Mesenchymal stem cell (in vitro differentiated cells and primary cell): ENCODE measurements at regions not wholly inside any gene's neighbourhood (a gene's known extent, or its start where the extent isn't known, plus 50 kb on each side); places are given as distances from the start of the nearest gene placed in this dataset.

ENCODE experiments used
- DNase-seq: peaks from one replicate; pipeline ENCODE4 v3.0.0-alpha.2; 2013
- H2AFZ ChIP-seq: one replicate; pipeline ENCODE4 v1.6.1; 2013; ENCODE audit warnings: low read depth, mild to moderate bottlenecking, control low read depth, inconsistent platforms, low read length, moderate library complexity
- H2AK5ac ChIP-seq: 2 replicates; pipeline ENCODE4 v1.6.1; 2013; ENCODE audit warnings: low read length, moderate library complexity, mild to moderate bottlenecking, inconsistent platforms; ENCODE audit not compliant: severe bottlenecking
- H2BK120ac ChIP-seq: one replicate; pipeline ENCODE4 v1.6.1; 2013; ENCODE audit warnings: low read depth, mild to moderate bottlenecking, inconsistent platforms, low read length, moderate library complexity
- H2BK12ac ChIP-seq, 2 experiments: one replicate each; pipeline ENCODE4 v1.6.1; 2013; ENCODE audit warnings: inconsistent platforms in 2 of 2, low read length in 2 of 2, mild to moderate bottlenecking in 2 of 2, moderate library complexity in 2 of 2, control low read depth in 1 of 2
- H2BK15ac ChIP-seq: one replicate; pipeline ENCODE4 v1.6.1; 2013; ENCODE audit warnings: mild to moderate bottlenecking, low read depth, inconsistent platforms; ENCODE audit not compliant: poor library complexity, severe bottlenecking
- H2BK5ac ChIP-seq: 2 replicates; pipeline ENCODE4 v1.6.1; 2013; ENCODE audit warnings: low read depth, mild to moderate bottlenecking, low read length, control low read depth, inconsistent platforms; ENCODE audit not compliant: poor library complexity, severe bottlenecking
- H3K14ac ChIP-seq, 2 experiments: one replicate each; pipeline ENCODE4 v1.6.1; 2013; ENCODE audit warnings: inconsistent platforms in 2 of 2, low read length in 2 of 2, control low read depth in 1 of 2, mild to moderate bottlenecking in 1 of 2, moderate library complexity in 1 of 2
- H3K18ac ChIP-seq, 2 experiments: one replicate each; pipeline ENCODE4 v1.6.1; 2013; ENCODE audit warnings: inconsistent platforms in 2 of 2, low read length in 2 of 2, control low read depth in 1 of 2, low read depth in 1 of 2, mild to moderate bottlenecking in 1 of 2
- H3K23ac ChIP-seq, 2 experiments: one replicate each; pipeline ENCODE4 v1.6.1; 2013; ENCODE audit warnings: inconsistent platforms in 2 of 2, low read length in 2 of 2, mild to moderate bottlenecking in 2 of 2, moderate library complexity in 2 of 2, control low read depth in 1 of 2
- H3K27ac ChIP-seq: 2 replicates; pipeline ENCODE4 v1.5.1; 2013; ENCODE audit warnings: mild to moderate bottlenecking, moderate library complexity, low read length, control low read depth, inconsistent platforms; ENCODE audit not compliant: poor library complexity, severe bottlenecking
- H3K27me3 ChIP-seq, 2 experiments: 2 replicates each; pipeline versions ENCODE4 v1.6.1 to v1.7.0; 2013; ENCODE audit warnings: low read length in 2 of 2, mild to moderate bottlenecking in 2 of 2, moderate library complexity in 2 of 2, control low read depth in 1 of 2, inconsistent platforms in 1 of 2; ENCODE audit not compliant: control insufficient read depth in 1 of 2, insufficient read depth in 1 of 2
- H3K36me3 ChIP-seq, 2 experiments: 2 replicates each; pipeline versions ENCODE4 v1.6.1 to v1.7.0; 2013; ENCODE audit warnings: low read length in 2 of 2, control low read depth in 1 of 2, inconsistent platforms in 1 of 2, low read depth in 1 of 2, mild to moderate bottlenecking in 1 of 2; ENCODE audit not compliant: insufficient read depth in 2 of 2, control insufficient read depth in 1 of 2
- H3K4ac ChIP-seq, 2 experiments: one replicate each; pipeline ENCODE4 v1.6.1; 2013; ENCODE audit warnings: inconsistent platforms in 2 of 2, low read length in 2 of 2, mild to moderate bottlenecking in 2 of 2, moderate library complexity in 2 of 2, control low read depth in 1 of 2, low read depth in 1 of 2
- H3K4me1 ChIP-seq: 2 replicates; pipeline ENCODE4 v1.6.1; 2013; ENCODE audit warnings: low read depth, low read length, control low read depth; ENCODE audit not compliant: control insufficient read depth, insufficient read depth
- H3K4me2 ChIP-seq: 2 replicates; pipeline ENCODE4 v1.6.1; 2013; ENCODE audit warnings: low read length, mild to moderate bottlenecking, inconsistent platforms; ENCODE audit not compliant: poor library complexity, severe bottlenecking
- H3K4me3 ChIP-seq, 2 experiments: 2 replicates each; pipeline versions ENCODE4 v1.5.1 to v1.7.0; 2013; ENCODE audit warnings: low read length in 2 of 2, mild to moderate bottlenecking in 2 of 2, control low read depth in 1 of 2, low read depth in 1 of 2; ENCODE audit not compliant: insufficient read depth in 1 of 2
- H3K79me1 ChIP-seq: replicated peaks from 2 replicates; pipeline ENCODE4 v1.6.1; 2013; ENCODE audit warnings: mild to moderate bottlenecking, control low read depth, low read length, inconsistent platforms; ENCODE audit not compliant: poor library complexity, severe bottlenecking
- H3K9ac ChIP-seq: 2 replicates; pipeline ENCODE4 v1.7.0; 2013; ENCODE audit warnings: mild to moderate bottlenecking, low read length, moderate library complexity
- H3K9me3 ChIP-seq: 2 replicates; pipeline ENCODE4 v1.7.0; 2013; ENCODE audit warnings: mild to moderate bottlenecking, low read length; ENCODE audit not compliant: control insufficient read depth
- H4K8ac ChIP-seq: one replicate; pipeline ENCODE4 v1.6.1; 2013; ENCODE audit warnings: inconsistent platforms, mild to moderate bottlenecking, low read length, moderate library complexity
- H4K91ac ChIP-seq: one replicate; pipeline ENCODE4 v1.6.1; 2013; ENCODE audit warnings: mild to moderate bottlenecking, low read length, inconsistent platforms
- WGBS: methylation state at CpG from one replicate; pipeline ENCODE4 v1.1.7; 2013; ENCODE audit warnings: mixed read lengths; 5-methylcytosine and 5-hydroxymethylcytosine counted together

DNA sequence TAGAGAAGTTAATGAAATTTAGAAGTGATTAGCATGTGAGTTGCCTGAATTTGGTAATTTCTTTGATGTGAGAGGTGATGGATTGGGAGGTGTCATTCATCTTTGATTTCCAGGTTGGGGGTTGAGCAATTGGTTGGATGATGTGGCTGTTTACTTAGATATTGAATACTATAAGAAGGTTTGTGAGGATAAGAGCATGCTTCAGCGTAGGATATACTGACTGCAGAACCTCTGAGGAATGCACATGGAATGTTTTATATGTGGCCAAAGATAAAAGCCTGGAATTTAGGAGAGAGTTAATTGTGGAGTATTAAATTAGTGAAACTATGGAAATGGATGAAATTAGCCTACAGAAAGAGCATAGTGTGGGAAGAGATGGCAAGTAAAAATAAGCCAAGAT, 165.4 kb upstream of the MAD2L1 start:
- Histone ChIP-seq H3K9ac (no peak overlapping the region), H2BK5ac (no peak overlapping the region), H2AFZ (no peak overlapping the region), H2BK120ac (no peak overlapping the region), H3K4ac (no peak overlapping the region), H3K14ac (no peak overlapping the region), H4K8ac (no peak overlapping the region), H3K23ac (no peak overlapping the region), H4K91ac (no peak overlapping the region), H2AK5ac (no peak overlapping the region), H2BK12ac (no peak overlapping the region), H3K36me3 (no peaks in the 10 kb centered on the region), H3K4me1 (no peaks in the 10 kb centered on the region), H3K79me1 (no peaks in the 10 kb centered on the region), H2BK15ac (no peak overlapping the region), H3K4me3 (no peak overlapping the region), H3K27ac (no peak overlapping the region), H3K27me3 (no peaks in the 10 kb centered on the region), H3K9me3 (no peaks in the 10 kb centered on the region), H3K18ac (no peak overlapping the region), H3K4me2 (no peak overlapping the region)
- DNase-seq, result no peak
- WGBS, result 38% methylated on average over 1 of the region's 1 CpG

DNA sequence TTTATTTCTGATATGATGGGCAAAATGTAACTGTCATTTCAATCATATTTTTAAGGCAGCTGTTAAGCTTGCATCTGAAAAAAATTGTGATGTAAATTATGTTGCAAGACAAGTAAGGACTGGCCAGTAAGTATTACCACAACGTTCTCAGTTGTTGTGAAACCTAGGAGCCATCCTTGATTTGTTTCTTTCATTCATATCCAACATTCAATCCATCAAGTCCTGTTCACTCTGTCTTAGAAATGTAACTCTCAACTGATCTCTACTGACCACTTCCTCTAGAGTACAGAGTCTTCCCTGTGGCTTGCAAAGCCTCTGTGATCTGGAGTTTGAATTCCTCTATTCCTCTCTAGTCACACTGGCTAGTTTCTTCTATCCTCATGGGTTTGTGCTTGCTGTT, 161.4 kb upstream of the MAD2L1 start:
- H3K9ac ChIP-seq, result no peak overlapping the region
- no peaks in the 10 kb centered on the region for H3K4me1 ChIP-seq
- no peak overlapping the region for H3K14ac ChIP-seq
- H3K9me3 ChIP-seq, result no peaks in the 10 kb centered on the region
- no peak overlapping the region for H2AFZ ChIP-seq
- no peak overlapping the region for H3K4me3 ChIP-seq
- H4K8ac ChIP-seq, result no peak overlapping the region
- H2AK5ac ChIP-seq, result no peak overlapping the region
- H3K79me1 ChIP-seq, result no peaks in the 10 kb centered on the region
- H3K4me2 ChIP-seq, result no peak overlapping the region
- H2BK120ac ChIP-seq, result no peak overlapping the region
- peak overlapping the region in 1 of 2 experiments; percentile 29 for H3K4ac ChIP-seq
- H3K36me3 ChIP-seq, result no peaks in the 10 kb centered on the region
- no peaks in the 10 kb centered on the region for H3K27me3 ChIP-seq
- no peak overlapping the region for H2BK15ac ChIP-seq
- H3K18ac ChIP-seq, result peak overlapping the region in 1 of 2 experiments; percentile 71
- no peak overlapping the region for H3K23ac ChIP-seq
- no peak overlapping the region for H2BK5ac ChIP-seq
- H4K91ac ChIP-seq, result no peak overlapping the region
- peak; percentile 55 for DNase-seq
- WGBS, result 44% methylated on average over 1 of the region's 1 CpG
- H2BK12ac ChIP-seq, result peak overlapping the region in 1 of 2 experiments; percentile 59
- H3K27ac ChIP-seq, result no peak overlapping the region

DNA sequence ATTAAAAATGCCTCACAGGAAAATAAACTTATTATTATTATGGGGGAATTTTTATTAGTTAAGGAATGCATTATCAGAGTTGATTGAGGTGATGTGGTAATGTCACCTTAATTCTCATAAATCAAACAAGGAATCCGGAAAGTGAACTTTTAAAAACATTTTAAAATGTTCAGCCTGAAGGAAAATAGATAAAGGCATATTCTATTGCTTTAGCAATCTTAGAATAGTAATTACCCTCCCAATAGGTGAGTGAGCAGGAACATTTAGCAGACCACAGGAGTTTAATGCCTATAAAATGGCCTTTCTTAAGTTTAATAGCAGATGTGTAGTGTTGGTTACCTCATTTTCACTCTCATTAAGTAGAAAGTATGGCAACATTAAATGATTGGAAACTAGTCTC, 160.9 kb upstream of the MAD2L1 start:
- no peak overlapping the region for H2AK5ac ChIP-seq
- H3K27ac ChIP-seq, result no peak overlapping the region
- WGBS, result no CpG with 5 or more reads among the region's 1 CpG
- no peak overlapping the region for H4K91ac ChIP-seq
- H3K9ac ChIP-seq, result no peak overlapping the region
- no peaks in the 10 kb centered on the region for H3K79me1 ChIP-seq
- H2BK15ac ChIP-seq, result no peak overlapping the region
- H3K23ac ChIP-seq, result no peak overlapping the region
- no peak overlapping the region for H3K18ac ChIP-seq
- H3K36me3 ChIP-seq, result no peaks in the 10 kb centered on the region
- H3K4me3 ChIP-seq, result no peak overlapping the region
- H3K4me1 ChIP-seq, result no peaks in the 10 kb centered on the region
- DNase-seq, result no peak
- H2BK12ac ChIP-seq, result no peak overlapping the region
- H2BK120ac ChIP-seq, result no peak overlapping the region
- H2BK5ac ChIP-seq, result no peak overlapping the region
- H4K8ac ChIP-seq, result no peak overlapping the region
- no peak overlapping the region for H3K4ac ChIP-seq
- H3K9me3 ChIP-seq, result no peaks in the 10 kb centered on the region
- H3K14ac ChIP-seq, result no peak overlapping the region
- H2AFZ ChIP-seq, result no peak overlapping the region
- H3K27me3 ChIP-seq, result no peaks in the 10 kb centered on the region
- H3K4me2 ChIP-seq, result no peak overlapping the region

DNA sequence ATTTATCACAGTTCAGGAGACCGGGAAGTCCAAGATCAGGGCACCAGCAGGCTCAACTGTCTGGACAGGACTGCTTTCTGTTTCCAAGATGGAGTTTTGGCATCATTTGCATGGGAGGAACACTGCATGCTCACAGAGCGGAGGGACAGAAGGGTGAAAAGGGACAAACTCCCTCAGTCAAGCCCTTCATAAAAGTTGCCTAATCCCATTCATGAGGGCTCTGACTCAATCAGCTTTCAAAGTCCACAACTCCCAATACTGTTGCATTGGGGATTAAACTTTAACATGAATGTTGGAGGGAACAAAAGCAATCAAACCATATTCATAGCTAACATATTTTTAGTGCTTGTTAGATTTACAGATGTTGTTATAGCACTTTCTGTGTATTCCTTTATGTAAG, 158.9 kb upstream of the MAD2L1 start:
- Histone ChIP-seq H3K23ac (no peak overlapping the region), H2BK15ac (no peak overlapping the region), H3K4me1 (no peaks in the 10 kb centered on the region), H3K79me1 (no peaks in the 10 kb centered on the region), H2AK5ac (no peak overlapping the region), H4K8ac (no peak overlapping the region), H3K4ac (no peak overlapping the region), H2BK12ac (peak overlapping the region in 1 of 2 experiments; percentile 66), H3K27me3 (no peaks in the 10 kb centered on the region), H3K27ac (no peak overlapping the region), H2BK120ac (no peak overlapping the region), H4K91ac (no peak overlapping the region), H3K4me3 (no peak overlapping the region), H3K36me3 (no peaks in the 10 kb centered on the region), H3K14ac (no peak overlapping the region), H3K18ac (no peak overlapping the region), H2AFZ (no peak overlapping the region), H3K9me3 (no peaks in the 10 kb centered on the region), H3K9ac (no peak overlapping the region), H3K4me2 (no peak overlapping the region), H2BK5ac (no peak overlapping the region)
- no peak for DNase-seq
- WGBS, result 95% methylated on average over 2 of the region's 2 CpGs
